Neuron (in vitro differentiated cells): ENCODE measurements at regions not wholly inside any gene's neighbourhood (a gene's known extent, or its start where the extent isn't known, plus 50 kb on each side); places are given as distances from the start of the nearest gene placed in this dataset.

Experiments used
- H2AFZ ChIP-seq: one replicate; pipeline ENCODE4 v1.6.1; 2013; ENCODE audit warnings: low read depth, mild to moderate bottlenecking, inconsistent platforms, low read length, moderate library complexity
- H3K27me3 ChIP-seq: one replicate; pipeline ENCODE4 v1.6.1; 2013; ENCODE audit warnings: low read length; ENCODE audit not compliant: insufficient read depth
- H3K36me3 ChIP-seq: one replicate; pipeline ENCODE4 v1.6.1; 2013; ENCODE audit warnings: low read length; ENCODE audit not compliant: insufficient read depth
- H3K4me1 ChIP-seq: one replicate; pipeline ENCODE4 v1.6.1; 2013; ENCODE audit warnings: low read length; ENCODE audit not compliant: insufficient read depth
- H3K4me3 ChIP-seq: 2 replicates; pipeline ENCODE4 v1.5.1; 2013; ENCODE audit warnings: mild to moderate bottlenecking, low read length, moderate library complexity
- H3K9me3 ChIP-seq: one replicate; pipeline ENCODE4 v1.6.1; 2013; ENCODE audit warnings: low read length

- Histone ChIP-seq H3K36me3 (no peaks in the 10 kb centered on the region), H3K9me3 (peaks cover 1% of the 10 kb centered on the region), H3K4me1 (peaks cover 2% of the 10 kb centered on the region)
These were observed 382.1 kb downstream of the TUSC7 start for GRCh38 chr3:117091676-117092075.

DNA sequence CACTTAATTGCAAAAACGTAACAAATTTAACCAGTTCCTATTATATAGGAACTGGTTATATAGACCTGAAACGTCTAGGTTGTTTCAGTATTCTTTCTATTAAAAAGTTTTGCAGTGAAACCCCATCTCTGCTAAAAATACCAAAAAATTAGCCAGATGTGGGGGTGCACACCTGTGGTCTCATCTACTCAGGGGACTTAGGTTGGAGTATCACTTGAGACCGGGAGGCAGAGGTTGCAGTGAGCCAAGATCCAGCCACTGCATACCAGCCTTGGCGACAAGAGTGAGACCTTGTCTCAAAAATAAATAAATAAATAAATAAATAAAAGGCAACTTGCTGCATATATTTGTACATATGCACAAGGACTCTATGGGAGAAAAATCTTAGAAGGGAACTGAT lies 387.0 kb downstream of the TUSC7 start:
- Histone ChIP-seq H2AFZ (no peak overlapping the region), H3K9me3 (no peaks in the 10 kb centered on the region), H3K4me1 (peaks cover 2% of the 10 kb centered on the region), H3K36me3 (no peaks in the 10 kb centered on the region), H3K4me3 (no peak overlapping the region), H3K27me3 (no peaks in the 10 kb centered on the region)

More at GRCh38 chr3:117091676-117092075, 382.1 kb downstream of the TUSC7 start:
- no peaks in the 10 kb centered on the region for H3K27me3 ChIP-seq
- H3K4me3 ChIP-seq: no peak overlapping the region
- no peak overlapping the region for H2AFZ ChIP-seq

DNA sequence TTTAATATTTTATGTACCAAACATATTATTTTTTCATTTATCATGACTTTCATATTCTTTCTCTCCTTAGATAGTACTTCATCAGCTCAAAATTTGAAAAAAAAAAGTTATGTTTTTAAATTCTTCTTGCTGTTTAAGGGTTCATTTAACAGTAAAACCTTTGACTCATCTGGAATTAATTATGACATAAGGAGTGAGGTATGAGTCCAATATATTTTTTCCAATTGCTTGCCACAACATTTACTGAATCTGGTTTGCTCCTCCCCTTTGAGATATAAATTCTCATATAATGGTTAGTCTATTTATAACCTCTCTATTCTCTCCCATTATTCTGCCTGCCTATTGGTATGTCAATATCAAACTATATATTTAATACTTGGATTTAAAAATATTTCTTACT lies 387.8 kb downstream of the TUSC7 start:
- Histone ChIP-seq H3K36me3 (no peaks in the 10 kb centered on the region), H3K9me3 (no peaks in the 10 kb centered on the region), H3K4me3 (no peak overlapping the region), H3K27me3 (no peaks in the 10 kb centered on the region), H2AFZ (no peak overlapping the region), H3K4me1 (no peaks in the 10 kb centered on the region)

DNA sequence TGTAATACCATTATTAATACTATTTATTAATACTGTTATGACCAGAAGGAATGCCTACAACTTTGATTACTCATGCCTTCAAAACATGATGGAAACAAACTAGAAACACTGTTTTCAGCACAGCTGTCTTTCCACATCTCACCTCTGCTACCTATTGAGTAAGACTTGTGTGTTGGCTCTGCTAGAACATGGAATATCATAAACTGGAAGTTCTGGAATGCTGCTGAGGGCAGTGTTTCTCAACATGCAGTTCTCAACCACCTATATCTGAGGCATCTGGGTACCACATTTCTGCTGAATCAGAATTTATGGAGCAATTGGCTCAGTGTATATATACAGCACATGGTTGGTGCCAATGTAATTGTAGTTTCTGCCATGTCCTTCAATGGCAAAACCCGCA lies 392.1 kb downstream of the TUSC7 start:
- no peaks in the 10 kb centered on the region for H3K27me3 ChIP-seq
- no peak overlapping the region for H2AFZ ChIP-seq
- no peak overlapping the region for H3K4me3 ChIP-seq
- no peaks in the 10 kb centered on the region for H3K9me3 ChIP-seq
- H3K4me1 ChIP-seq: no peaks in the 10 kb centered on the region
- H3K36me3 ChIP-seq: no peaks in the 10 kb centered on the region

GRCh38 chr3:117102426-117102825 lies 392.8 kb downstream of the TUSC7 start:
- no peak overlapping the region for H3K4me3 ChIP-seq
- H3K9me3 ChIP-seq: no peaks in the 10 kb centered on the region
- no peaks in the 10 kb centered on the region for H3K36me3 ChIP-seq
- peaks cover 2% of the 10 kb centered on the region for H3K4me1 ChIP-seq
- H3K27me3 ChIP-seq: no peaks in the 10 kb centered on the region
- no peak overlapping the region for H2AFZ ChIP-seq

- Histone ChIP-seq H3K27me3 (no peaks in the 10 kb centered on the region), H3K4me1 (peaks cover 7% of the 10 kb centered on the region), H3K4me3 (no peak overlapping the region), H3K9me3 (no peaks in the 10 kb centered on the region), H3K36me3 (no peaks in the 10 kb centered on the region), H2AFZ (no peak overlapping the region)
These were observed 394.1 kb downstream of the TUSC7 start for GRCh38 chr3:117103675-117104074.

DNA sequence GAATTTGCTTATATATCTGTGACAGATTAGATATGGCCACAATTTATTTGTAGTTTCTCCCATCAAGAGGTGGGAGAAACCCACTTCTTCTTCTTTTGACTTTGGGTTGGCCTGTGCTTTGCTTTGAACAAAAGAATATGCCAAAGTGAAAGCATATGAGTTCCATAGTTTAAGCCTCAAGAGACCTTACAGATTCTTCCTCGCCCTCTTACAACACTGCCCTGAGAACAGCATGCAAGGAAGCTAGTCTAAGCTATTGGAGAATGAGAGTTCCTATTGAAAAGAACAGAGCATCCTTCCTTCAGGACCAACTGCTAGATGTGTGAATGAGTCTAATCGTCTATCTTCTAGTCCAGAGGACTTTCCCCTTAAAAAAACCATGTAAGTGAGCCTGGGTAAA lies 394.8 kb downstream of the TUSC7 start:
- Histone ChIP-seq H3K9me3 (no peaks in the 10 kb centered on the region), H2AFZ (no peak overlapping the region), H3K27me3 (no peaks in the 10 kb centered on the region)

GRCh38 chr3:117104792-117105191 lies 395.2 kb downstream of the TUSC7 start:
- no peaks in the 10 kb centered on the region for H3K36me3 ChIP-seq
- H3K4me1 ChIP-seq: peaks cover 7% of the 10 kb centered on the region
- no peaks in the 10 kb centered on the region for H3K27me3 ChIP-seq
- no peak overlapping the region for H2AFZ ChIP-seq
- no peaks in the 10 kb centered on the region for H3K9me3 ChIP-seq
- H3K4me3 ChIP-seq: no peak overlapping the region

More for the DNA sequence above, 394.8 kb downstream of the TUSC7 start:
- no peaks in the 10 kb centered on the region for H3K36me3 ChIP-seq
- no peak overlapping the region for H3K4me3 ChIP-seq
- H3K4me1 ChIP-seq: peaks cover 7% of the 10 kb centered on the region

- Histone ChIP-seq H3K36me3 (no peaks in the 10 kb centered on the region), H3K4me3 (no peak overlapping the region), H3K27me3 (no peaks in the 10 kb centered on the region), H3K4me1 (peaks cover 7% of the 10 kb centered on the region), H2AFZ (no peak overlapping the region), H3K9me3 (no peaks in the 10 kb centered on the region)
These were observed 396.1 kb downstream of the TUSC7 start for GRCh38 chr3:117105686-117106085.

GRCh38 chr3:117106396-117106795 lies 396.8 kb downstream of the TUSC7 start:
- H3K4me1 ChIP-seq: peaks cover 7% of the 10 kb centered on the region
- no peaks in the 10 kb centered on the region for H3K36me3 ChIP-seq
- no peak overlapping the region for H3K4me3 ChIP-seq
- H3K9me3 ChIP-seq: no peaks in the 10 kb centered on the region
- no peak overlapping the region for H2AFZ ChIP-seq
- no peaks in the 10 kb centered on the region for H3K27me3 ChIP-seq

DNA sequence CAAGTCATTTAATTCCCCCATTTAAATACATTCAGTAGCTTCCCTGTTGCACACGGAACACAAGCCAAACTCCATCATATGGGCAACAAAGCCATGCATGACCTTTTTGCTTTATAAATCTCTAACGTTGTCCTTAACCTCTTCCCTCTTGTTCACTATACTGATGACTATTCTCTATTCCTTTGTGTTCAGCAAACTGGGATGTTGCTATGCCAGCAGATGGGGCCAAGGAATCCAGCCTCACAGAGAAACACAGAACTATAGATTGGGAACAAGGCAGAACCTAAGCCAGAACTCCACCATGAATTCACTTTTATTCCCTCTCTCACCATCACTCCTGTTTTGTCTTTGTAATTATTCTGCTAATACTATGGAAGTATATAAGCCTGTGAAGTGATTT lies 398.4 kb downstream of the TUSC7 start:
- H3K4me3 ChIP-seq: no peak overlapping the region

DNA sequence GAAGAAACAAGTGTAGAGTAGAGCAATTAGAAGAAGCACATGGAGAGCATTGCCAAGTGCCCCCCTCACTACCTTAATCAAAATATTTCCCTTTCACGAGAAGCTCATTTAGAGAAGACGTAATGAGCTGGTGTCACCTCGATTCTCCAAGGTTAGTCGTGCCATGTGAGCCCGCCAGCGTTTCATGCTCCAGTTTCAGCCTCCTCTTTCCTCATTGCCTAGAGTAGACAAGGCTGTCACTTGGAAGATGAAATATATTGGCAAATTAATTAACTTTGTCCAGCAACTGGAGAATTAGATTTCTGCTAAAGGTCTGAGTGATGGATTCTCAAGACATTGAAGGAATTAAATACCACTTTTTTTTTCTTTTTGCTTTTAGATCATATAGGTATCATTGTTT lies 399.6 kb downstream of the TUSC7 start:
- H3K36me3 ChIP-seq: no peaks in the 10 kb centered on the region
- no peaks in the 10 kb centered on the region for H3K9me3 ChIP-seq
- H2AFZ ChIP-seq: no peak overlapping the region
- H3K4me3 ChIP-seq: no peak overlapping the region
- peaks cover 7% of the 10 kb centered on the region for H3K4me1 ChIP-seq
- H3K27me3 ChIP-seq: no peaks in the 10 kb centered on the region

More for the DNA sequence above, 398.4 kb downstream of the TUSC7 start:
- H3K27me3 ChIP-seq: no peaks in the 10 kb centered on the region
- H3K36me3 ChIP-seq: no peaks in the 10 kb centered on the region
- peak overlapping the region; percentile 31 for H2AFZ ChIP-seq
- no peaks in the 10 kb centered on the region for H3K9me3 ChIP-seq
- peaks cover 7% of the 10 kb centered on the region for H3K4me1 ChIP-seq

DNA sequence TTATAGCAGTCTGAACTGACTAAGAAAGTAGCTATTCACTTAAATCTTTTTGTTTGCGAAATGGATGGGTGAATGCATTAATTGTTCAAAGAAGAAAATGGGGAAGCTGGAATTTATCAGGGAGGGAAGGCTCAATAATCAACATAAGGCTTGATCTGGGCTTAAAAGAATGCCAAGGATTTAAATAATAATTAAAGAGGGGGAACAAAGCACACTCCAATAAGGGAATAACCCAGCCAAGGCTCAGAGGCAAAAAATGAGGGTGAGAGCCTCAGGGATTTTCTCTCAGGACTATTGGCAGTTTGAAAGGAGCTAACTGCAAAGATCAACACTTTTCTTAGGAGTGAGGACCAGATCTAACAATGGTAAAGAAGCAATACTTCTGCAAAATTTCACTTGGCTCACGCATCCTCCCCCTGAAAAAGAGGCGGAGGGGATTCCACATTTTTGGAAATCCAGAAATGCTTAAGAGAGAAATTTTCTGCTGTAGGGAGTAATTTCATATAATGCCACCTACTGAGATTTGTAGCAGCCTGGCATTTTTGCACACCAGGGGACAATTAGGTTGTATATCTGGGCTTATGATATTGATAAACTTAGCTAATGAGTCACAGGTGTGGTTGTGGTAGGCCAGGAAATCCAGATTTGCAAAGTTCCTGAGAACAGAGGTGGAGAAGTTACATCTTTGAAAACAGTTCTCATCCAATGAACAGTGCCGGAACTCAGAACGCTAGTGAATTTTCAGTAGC lies 405.1 kb downstream of the TUSC7 start:
- Histone ChIP-seq H3K4me1 (no peaks in the 10 kb centered on the region), H3K36me3 (no peaks in the 10 kb centered on the region), H2AFZ (no peak overlapping the region), H3K27me3 (no peaks in the 10 kb centered on the region), H3K4me3 (no peak overlapping the region), H3K9me3 (no peaks in the 10 kb centered on the region)
